HCT116 (cell line): ENCODE measurements at regions not wholly inside any gene's neighbourhood (a gene's known extent, or its start where the extent isn't known, plus 50 kb on each side); places are given as distances from the start of the nearest gene placed in this dataset.

Experiments
- ATAC-seq: fragments of 200-7000 bp; cut with Tn5 transposase; 2 replicates; pipeline ENCODE4 v1.9.1; 2020; ENCODE audit warnings: mild to moderate bottlenecking, moderate library complexity
- BruUV-seq: library from RNA; stranded (reverse); fragments of 400-500 nt; replicated peaks from 2 replicates; lab custom pipeline; 2021; lab: Mats Ljungman, UMichigan
- CTCF ChIA-PET: fragments of 300-600 bp; sonication (Branson Sonifier 250); formaldehyde crosslinking; loops from one replicate; lab custom pipeline; 2021; ENCODE audit warnings: antibody characterized with exemption; lab: Charles Lee
- POLR2A ChIA-PET: fragments of 300-600, 350-600 bp; sonication (Branson Sonifier 250); formaldehyde crosslinking; loops from one replicate; lab custom pipeline; 2021; ENCODE audit warnings: antibody characterized with exemption; lab: Charles Lee
- RAD21 ChIA-PET, 2 experiments: fragments of 300-600 bp; sonication (Branson Sonifier 250); formaldehyde crosslinking; loops; one replicate each; lab custom pipeline; 2023; ENCODE audit warnings: low total read pairs in 2 of 2; ENCODE audit not compliant: uncharacterized antibody in 2 of 2, unreplicated experiment in 2 of 2, low non-redundant PET in 1 of 2; lab: Charles Lee
- DNase-seq: peaks from one replicate; pipeline ENCODE4 v3.0.0-alpha.2; 2010; ENCODE audit warnings: low read depth, low spot score
- H2AFZ ChIP-seq: fragments of 200-600 bp; shearing (Covaris generic), sonication (generic); 2 replicates; pipeline ENCODE4 v1.6.1; 2017; ENCODE audit warnings: low read depth, mixed run types, mixed read lengths, antibody characterized with exemption, low read length; ENCODE audit not compliant: poor library complexity, severe bottlenecking
- H3K27ac ChIP-seq: 2 replicates; pipeline ENCODE4 v1.5.1; 2012; ENCODE audit warnings: low read depth, low read length
- H3K27me3 ChIP-seq: fragments of 200-600 bp; sonication (generic); 2 replicates; pipeline ENCODE4 v1.6.1; 2016; ENCODE audit warnings: mixed run types, low read length, mixed read lengths; ENCODE audit not compliant: insufficient read depth
- H3K36me3 ChIP-seq, 2 experiments: fragments of 200-500 bp in 1 of 2; fragments of 200-600 bp in 1 of 2; sonication (Bioruptor generic) in 1 of 2; sonication (generic) in 1 of 2; 2 replicates each; pipeline versions ENCODE4 v1.5.1 to v1.6.1; 2014 to 2016; ENCODE audit warnings: low read length in 2 of 2, inconsistent platforms in 1 of 2, mixed read lengths in 1 of 2, mixed run types in 1 of 2; ENCODE audit not compliant: insufficient read depth in 2 of 2, control insufficient read depth in 1 of 2
- H3K4me1 ChIP-seq, 2 experiments: fragments of 200-600 bp in 1 of 2; sonication (generic) in 1 of 2; 2 replicates each; pipeline versions ENCODE4 v1.5.1 to v1.6.1; 2012 to 2017; ENCODE audit warnings: low read length in 2 of 2, inconsistent platforms in 1 of 2, mild to moderate bottlenecking in 1 of 2, mixed read lengths in 1 of 2, mixed run types in 1 of 2, moderate library complexity in 1 of 2; ENCODE audit not compliant: insufficient read depth in 2 of 2, control insufficient read depth in 1 of 2
- H3K4me2 ChIP-seq: fragments of 200-600 bp; sonication (generic); 2 replicates; pipeline ENCODE4 v1.6.1; 2017; ENCODE audit warnings: mixed run types, low read length, mixed read lengths
- H3K4me3 ChIP-seq, 2 experiments: fragments of 200-600 bp in 1 of 2; sonication (generic) in 1 of 2; replicated peaks in 1 of 2; 2 replicates each; pipeline ENCODE4 v1.5.1; 2011 to 2016; ENCODE audit warnings: low read length in 2 of 2, control low read depth in 1 of 2, low read depth in 1 of 2, mild to moderate bottlenecking in 1 of 2, mixed read lengths in 1 of 2, mixed run types in 1 of 2
- H3K79me2 ChIP-seq: fragments of 200-600 bp; sonication (generic); 2 replicates; pipeline ENCODE4 v1.6.1; 2017; ENCODE audit warnings: mild to moderate bottlenecking, mixed run types, low read length, moderate library complexity, mixed read lengths; ENCODE audit not compliant: insufficient read depth
- H3K9ac ChIP-seq: fragments of 200-600 bp; sonication (generic); 2 replicates; pipeline ENCODE4 v1.6.1; 2016; ENCODE audit warnings: low read length, mixed read lengths
- H3K9me2 ChIP-seq: fragments of 200-600 bp; sonication (generic), shearing (Covaris generic); 2 replicates; pipeline ENCODE4 v1.6.1; 2017; ENCODE audit warnings: mixed run types, mild to moderate bottlenecking, moderate library complexity; ENCODE audit not compliant: insufficient read depth
- H3K9me3 ChIP-seq, 2 experiments: fragments of 200-500 bp in 1 of 2; fragments of 200-600 bp in 1 of 2; sonication (Bioruptor generic) in 1 of 2; sonication (generic) in 1 of 2; 2 replicates each; pipeline ENCODE4 v1.6.1; 2014 to 2017; ENCODE audit warnings: low read length in 2 of 2, mixed read lengths in 2 of 2, inconsistent platforms in 1 of 2, low read depth in 1 of 2, mild to moderate bottlenecking in 1 of 2, mixed run types in 1 of 2, moderate library complexity in 1 of 2; ENCODE audit not compliant: control insufficient read depth in 1 of 2, insufficient read depth in 1 of 2
- H4K20me1 ChIP-seq: fragments of 200-600 bp; sonication (generic), shearing (Covaris generic); 2 replicates; pipeline ENCODE4 v1.6.1; 2017; ENCODE audit warnings: mixed run types, mild to moderate bottlenecking, moderate library complexity; ENCODE audit not compliant: insufficient read depth
- ATF3 ChIP-seq: IDR thresholded peaks from 2 replicates; pipeline ENCODE4 v1.6.1; 2012
- CBX3 ChIP-seq: IDR thresholded peaks from 2 replicates; pipeline ENCODE4 v1.6.1; 2012; ENCODE audit warnings: low read depth
- CTCF ChIP-seq, 3 experiments: fragments of 200-600 bp in 1 of 3; sonication (generic) in 1 of 3; IDR thresholded peaks in 2 of 3; conservative IDR thresholded peaks in 1 of 3; 2 replicates each; pipeline ENCODE4 v1.5.1; 2012 to 2017; ENCODE audit warnings: low read depth in 2 of 3, low read length in 2 of 3, antibody characterized with exemption in 1 of 3, borderline replicate concordance in 1 of 3, control low read depth in 1 of 3, mild to moderate bottlenecking in 1 of 3, mixed read lengths in 1 of 3, mixed run types in 1 of 3, moderate library complexity in 1 of 3; ENCODE audit not compliant: insufficient read depth in 1 of 3
- EZH2 ChIP-seq: fragments of 200-600 bp; sonication (generic); IDR thresholded peaks from 2 replicates; pipeline ENCODE4 v1.6.1; 2017; ENCODE audit warnings: antibody characterized with exemption, mixed run types
- EZH2phosphoT487 ChIP-seq: fragments of 200-600 bp; IDR thresholded peaks from 2 replicates; pipeline ENCODE4 v1.6.1; 2018; ENCODE audit warnings: antibody characterized with exemption, borderline replicate concordance
- FOSL1 ChIP-seq: IDR thresholded peaks from 2 replicates; pipeline ENCODE4 v1.6.1; 2012; ENCODE audit warnings: low read depth
- POLR2A ChIP-seq: IDR thresholded peaks from 2 replicates; pipeline ENCODE4 v1.7.0; 2011; ENCODE audit warnings: borderline replicate concordance; ENCODE audit not compliant: insufficient read depth, insufficient read length; ENCODE audit errors: extremely low read depth
- REST ChIP-seq: IDR thresholded peaks from 2 replicates; pipeline ENCODE4 v1.6.1; 2012; ENCODE audit warnings: low read depth
- SIN3A ChIP-seq: IDR thresholded peaks from 2 replicates; pipeline ENCODE4 v1.6.1; 2012; ENCODE audit warnings: low read depth
- SRF ChIP-seq: IDR thresholded peaks from 2 replicates; pipeline ENCODE4 v1.6.1; 2012; ENCODE audit warnings: low read depth
- YY1 ChIP-seq: IDR thresholded peaks from 2 replicates; pipeline ENCODE4 v1.6.1; 2011; ENCODE audit warnings: low read length, low read depth, moderate library complexity, mild to moderate bottlenecking; ENCODE audit not compliant: insufficient replicate concordance; ENCODE audit errors: extremely low read depth
- ZBTB33 ChIP-seq: IDR thresholded peaks from 2 replicates; pipeline ENCODE4 v1.6.1; 2011; ENCODE audit warnings: mild to moderate bottlenecking, low read length, moderate library complexity; ENCODE audit not compliant: insufficient replicate concordance; ENCODE audit errors: extremely low read depth
- ZFX ChIP-seq: fragments of 450-650 bp; IDR thresholded peaks from 2 replicates; pipeline ENCODE4 v1.6.1; 2017
- ZNF274 ChIP-seq: fragments of 200-500 bp; sonication (Bioruptor generic); IDR thresholded peaks from 2 replicates; pipeline ENCODE4 v1.6.1; 2014; ENCODE audit warnings: mild to moderate bottlenecking, low read depth, low read length, inconsistent platforms
- intact Hi-C: fragments of 100-400 bp; cut with micrococcal nuclease; formaldehyde crosslinking; loops from 2 replicates; pipeline ENCODE4 v1.10.0; 2022
- TF ChIP-seq, protein P1 (sequence below): IDR thresholded peaks from 2 replicates; pipeline ENCODE4 v1.6.1; 2012

DNA sequence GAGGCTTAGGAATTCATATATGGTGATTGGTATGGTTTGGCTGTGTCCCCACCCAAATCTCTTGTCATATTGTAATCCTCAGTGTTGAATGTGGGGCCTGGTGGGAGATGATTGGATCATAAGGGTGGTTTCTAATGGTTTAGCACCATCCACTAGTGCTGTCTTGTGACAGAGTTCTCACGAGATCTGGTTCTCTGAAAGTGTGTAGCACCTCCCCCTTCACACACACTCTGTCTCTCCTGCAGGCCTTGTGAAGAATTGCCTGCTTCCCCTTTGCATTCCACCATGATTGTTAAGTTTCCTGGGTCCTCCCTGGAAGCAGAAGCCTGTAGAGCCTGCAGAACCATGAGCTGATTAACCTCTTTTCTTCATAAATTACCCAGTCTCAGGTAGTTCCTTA, 135.8 kb upstream of the FAT1 start (continued):
- no peak for TF ChIP-seq EZH2

DNA sequence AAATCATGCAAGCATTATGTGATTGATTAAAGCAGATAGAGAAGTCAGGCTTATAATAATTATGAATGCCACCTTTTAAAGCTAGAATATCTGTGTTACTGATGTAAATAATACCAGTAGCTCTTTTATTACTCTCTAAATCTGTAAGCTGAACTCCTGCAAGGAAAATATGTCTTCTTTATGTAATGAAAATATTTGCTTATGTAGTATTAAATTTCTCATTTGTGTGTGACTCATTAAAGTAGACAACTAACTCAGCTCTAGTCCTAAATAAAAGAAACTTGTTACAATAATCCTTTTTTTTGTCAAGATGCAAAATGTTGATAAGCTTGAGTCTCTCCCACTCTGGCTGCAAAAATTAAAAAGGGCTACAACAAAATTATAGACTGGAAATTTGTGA, 137.7 kb upstream of the FAT1 start:
- H3K9ac ChIP-seq = no peak overlapping the region
- no peak overlapping the region for H3K4me2 ChIP-seq
- DNase-seq (no peak), ATAC-seq (no peak)
- no peaks in the 10 kb centered on the region for H3K36me3 ChIP-seq
- ChIA-PET CTCF (no interaction called here), POLR2A (interaction anchor here (2.6 kb wide), 1 partner anchor 16 kb away, joined by 8 read pairs; no protein-coding TSS in a partner anchor), RAD21 (no interaction called here)
- H3K9me3 ChIP-seq = no peaks in the 10 kb centered on the region
- no peaks in the 10 kb centered on the region for H3K27me3 ChIP-seq
- no peak overlapping the region for H2AFZ ChIP-seq
- H3K79me2 ChIP-seq = no peaks in the 10 kb centered on the region
- no peak overlapping the region for H3K4me3 ChIP-seq
- intact Hi-C loops = no loop called here
- peaks cover 8 to 11% of the 10 kb centered on the region in 2 experiments; a peak in 2 of 4 replicates for H3K4me1 ChIP-seq
- H3K9me2 ChIP-seq = no peaks in the 10 kb centered on the region
- TF ChIP-seq CBX3 = no peak
- no peak for TF ChIP-seq EZH2phosphoT487
- TF ChIP-seq SIN3A = no peak
- TF ChIP-seq ZBTB33 = no peak
- TF ChIP-seq REST = no peak
- TF ChIP-seq SRF = no peak
- TF ChIP-seq CTCF (IDR thresholded peaks at IDR 0.05 in 2 of 3, conservative IDR thresholded peaks at IDR 0.05 in 1 of 3; ENCODE audit: borderline replicate concordance in 1 of 3, insufficient read depth in 1 of 3, low read depth in 2 of 3, low read length in 2 of 3) = no peak
- no peak for TF ChIP-seq POLR2A
- TF ChIP-seq, protein P1, sequence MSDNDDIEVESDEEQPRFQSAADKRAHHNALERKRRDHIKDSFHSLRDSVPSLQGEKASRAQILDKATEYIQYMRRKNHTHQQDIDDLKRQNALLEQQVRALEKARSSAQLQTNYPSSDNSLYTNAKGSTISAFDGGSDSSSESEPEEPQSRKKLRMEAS = no peak
- no peak for TF ChIP-seq ZNF274
- TF ChIP-seq YY1 = no peak
- no peak for TF ChIP-seq ATF3
- no peak for TF ChIP-seq ZFX
- TF ChIP-seq FOSL1 = no peak
- no peaks in the 10 kb centered on the region for H4K20me1 ChIP-seq
- no TSS peak for BruUV-seq
- H3K27ac ChIP-seq = no peak overlapping the region
